ENCODE measurements at regions not wholly inside any gene's neighbourhood (a gene's known extent, or its start where the extent isn't known, plus 50 kb on each side); places are given as distances from the start of the nearest gene placed in this dataset.
"Not testable (repeated sequence)": the region's sequence is repeated elsewhere in the genome, so short reads cannot be mapped to it uniquely, and the experiment has no call there.

DNA sequence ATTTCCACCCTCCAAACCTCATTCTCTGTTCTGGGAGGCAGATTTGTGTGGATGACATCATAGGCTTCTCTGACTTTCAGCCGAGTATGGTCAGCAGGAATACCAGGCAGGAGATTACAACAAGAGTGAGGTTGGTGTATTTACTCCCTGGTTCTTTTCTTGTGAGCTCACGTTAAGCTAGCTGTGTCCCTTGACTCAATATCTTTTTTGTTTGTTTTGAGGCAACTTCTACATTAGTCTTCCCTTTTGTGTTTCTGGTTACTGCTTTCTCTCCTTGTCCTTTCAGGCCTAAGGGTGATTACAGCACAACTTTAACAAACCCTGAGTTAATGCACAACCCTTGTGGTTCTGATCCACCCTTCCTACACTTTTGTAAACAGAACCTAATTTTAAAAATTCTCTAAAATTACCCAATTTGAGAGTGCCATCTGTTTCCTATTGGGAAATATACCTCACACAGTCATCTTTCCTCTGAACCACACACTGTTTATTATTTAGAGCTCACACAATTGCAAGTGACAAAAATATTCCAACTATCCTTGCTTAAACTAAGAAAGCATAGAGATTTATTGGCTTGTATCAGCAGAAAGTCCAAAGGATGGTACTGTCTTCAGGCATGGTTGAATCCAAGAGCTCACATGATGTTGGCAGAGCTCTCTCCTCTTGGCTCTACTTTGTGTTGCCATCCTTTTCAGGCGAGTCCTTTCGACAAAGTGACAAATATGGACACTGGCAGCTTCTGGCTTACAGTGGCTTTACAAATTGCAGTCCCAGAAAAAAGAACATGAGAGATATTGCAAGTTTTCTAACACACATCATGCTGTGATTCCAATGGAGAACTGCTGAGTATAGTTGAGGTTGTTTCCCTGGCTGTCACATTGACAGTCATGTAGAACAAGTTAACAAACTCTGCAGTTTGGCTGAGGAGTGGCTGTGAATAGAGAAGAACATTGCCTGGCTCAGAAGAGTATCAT is 150.5 kb upstream of the DDIT4L start:
- peak; percentile 40 for DNase-seq

- no peak for DNase-seq
Measured at GRCh38 chr4:100339870-100340269, 149.6 kb upstream of the DDIT4L start.

DNA sequence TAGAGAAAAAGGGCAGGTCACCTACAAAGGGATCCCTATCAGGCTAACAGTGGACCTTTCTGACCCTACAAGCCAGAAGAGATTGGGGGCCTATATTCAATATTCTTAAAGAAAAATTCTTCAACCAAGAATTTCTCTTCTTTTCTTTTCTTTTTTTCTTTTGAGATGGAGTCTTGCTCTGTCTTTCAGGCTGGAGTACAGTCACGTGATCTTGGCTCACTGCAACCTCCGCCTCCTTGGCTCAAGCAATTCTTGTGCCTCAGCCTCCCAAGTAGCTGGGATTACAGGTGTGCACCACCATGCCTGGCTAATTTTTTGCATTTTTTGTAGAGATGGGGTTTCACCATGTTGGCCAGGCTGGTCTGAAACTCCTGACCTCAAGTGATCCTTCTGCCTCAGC is 143.2 kb upstream of the DDIT4L start:
- DNase-seq: not testable (repeated sequence)

- no peak for DNase-seq
Measured at GRCh38 chr4:100317032-100317864, 127.0 kb upstream of the DDIT4L start.

DNA sequence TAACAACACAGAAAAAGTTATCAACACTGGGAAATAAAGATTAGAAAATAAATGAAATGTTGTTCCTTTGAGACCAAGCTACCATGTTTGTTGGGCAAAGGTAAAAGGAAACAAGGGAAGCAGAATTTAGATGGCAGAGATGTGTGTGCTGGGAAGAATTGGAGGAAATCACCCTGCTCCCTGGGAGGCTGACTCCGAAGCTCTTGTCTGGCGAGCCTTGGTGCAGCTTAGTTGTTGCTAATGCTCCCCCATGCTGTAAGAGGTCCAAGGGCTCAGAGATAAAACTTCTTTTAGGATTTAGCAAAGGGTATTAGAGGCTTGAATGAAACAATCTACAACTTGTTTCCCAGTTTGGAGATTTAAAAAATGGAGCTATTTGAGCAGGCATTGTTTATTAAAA is 123.8 kb upstream of the DDIT4L start:
- no peak for DNase-seq

- DNase-seq: no peak
Measured at GRCh38 chr4:100312615-100313350, 122.5 kb upstream of the DDIT4L start.

- peak; percentile 16 for DNase-seq
Measured at GRCh38 chr4:100311181-100311580, 120.9 kb upstream of the DDIT4L start.

DNA sequence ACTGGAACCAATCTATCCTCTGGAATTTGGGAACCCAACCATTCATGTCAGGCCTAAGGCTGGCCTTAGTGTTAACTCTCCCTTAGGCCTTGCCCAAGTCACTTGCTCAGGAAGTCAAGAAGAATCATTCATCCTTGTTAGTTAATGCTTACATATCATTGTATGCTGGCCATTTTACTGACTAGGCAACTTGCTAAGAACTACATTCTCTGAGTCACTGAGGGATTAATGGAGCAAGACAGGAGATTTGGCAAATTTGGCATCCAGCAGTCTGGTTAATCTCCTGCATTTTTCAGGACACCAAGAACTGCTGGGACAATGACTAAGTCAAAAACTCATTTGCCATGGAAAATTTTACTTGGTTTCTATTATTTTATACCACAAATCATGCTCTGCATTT is 115.8 kb upstream of the DDIT4L start:
- DNase-seq: peak; percentile 39

GRCh38 chr4:100302061-100303026 is 112.1 kb upstream of the DDIT4L start:
- no peak for DNase-seq

GRCh38 chr4:100299046-100299840 is 109.0 kb upstream of the DDIT4L start:
- peak; percentile 82 for DNase-seq

- DNase-seq: peak; percentile 58
Measured at GRCh38 chr4:100295792-100296191, 105.5 kb upstream of the DDIT4L start.

DNA sequence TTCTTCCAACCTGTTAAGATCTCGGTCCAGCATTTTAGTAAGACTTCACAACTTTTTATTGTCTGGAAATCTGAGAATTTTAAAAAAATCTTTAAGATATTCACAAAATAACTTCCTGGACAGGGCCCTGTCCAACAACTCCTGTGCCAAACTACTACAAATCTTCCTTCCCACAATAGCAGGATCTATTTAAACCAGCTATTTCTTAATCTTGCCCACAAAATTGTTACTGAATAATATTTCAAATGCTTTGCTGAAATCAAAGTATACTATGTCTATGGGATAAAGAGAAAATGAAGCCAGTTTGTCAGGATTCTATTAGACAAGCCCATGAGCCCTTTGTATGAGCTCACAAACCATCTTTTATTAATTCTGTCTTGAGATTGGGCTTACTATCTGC is 104.1 kb upstream of the DDIT4L start:
- DNase-seq: no peak

DNA sequence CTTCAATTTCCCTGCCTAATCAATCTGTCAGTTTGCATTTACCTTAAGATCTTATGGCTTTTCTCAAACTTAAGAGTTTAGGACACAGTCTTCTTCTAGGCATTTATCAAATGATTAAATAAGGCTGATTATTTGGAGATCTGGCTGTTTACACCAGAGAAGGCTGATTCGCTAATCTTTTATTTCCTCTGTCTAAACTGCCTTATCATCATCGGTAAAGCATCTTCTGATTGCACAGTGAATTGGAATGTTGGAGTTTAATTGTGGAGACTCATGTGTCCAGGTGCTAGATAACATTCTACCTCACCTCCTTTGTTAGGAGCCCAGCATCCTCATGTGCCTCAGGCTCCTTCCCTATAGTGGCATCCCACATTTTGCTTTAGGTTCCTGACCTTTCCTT is 100.3 kb upstream of the DDIT4L start:
- DNase-seq: peak; percentile 60

DNA sequence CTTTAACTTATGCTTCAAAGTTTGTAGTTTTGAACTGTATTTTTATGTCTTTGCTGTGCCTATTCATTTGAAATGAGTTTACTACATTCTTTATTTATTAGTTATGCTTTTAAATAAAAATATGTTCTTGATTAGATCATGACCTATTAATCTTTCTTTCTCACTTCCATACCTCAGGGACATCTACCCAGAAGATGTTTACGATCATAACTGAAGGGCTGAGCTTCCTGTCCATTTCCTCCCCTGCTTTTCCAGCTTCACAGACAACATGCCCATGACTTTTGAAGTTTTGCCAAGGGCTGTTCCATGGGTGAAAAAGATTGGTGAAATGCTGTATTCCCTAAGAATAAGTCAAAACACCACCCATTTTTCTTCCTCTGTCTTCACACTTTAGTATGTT is 99.7 kb upstream of the DDIT4L start:
- peak; percentile 1 for DNase-seq

- no peak for DNase-seq
Measured at GRCh38 chr4:100289530-100289888, 99.2 kb upstream of the DDIT4L start.

DNA sequence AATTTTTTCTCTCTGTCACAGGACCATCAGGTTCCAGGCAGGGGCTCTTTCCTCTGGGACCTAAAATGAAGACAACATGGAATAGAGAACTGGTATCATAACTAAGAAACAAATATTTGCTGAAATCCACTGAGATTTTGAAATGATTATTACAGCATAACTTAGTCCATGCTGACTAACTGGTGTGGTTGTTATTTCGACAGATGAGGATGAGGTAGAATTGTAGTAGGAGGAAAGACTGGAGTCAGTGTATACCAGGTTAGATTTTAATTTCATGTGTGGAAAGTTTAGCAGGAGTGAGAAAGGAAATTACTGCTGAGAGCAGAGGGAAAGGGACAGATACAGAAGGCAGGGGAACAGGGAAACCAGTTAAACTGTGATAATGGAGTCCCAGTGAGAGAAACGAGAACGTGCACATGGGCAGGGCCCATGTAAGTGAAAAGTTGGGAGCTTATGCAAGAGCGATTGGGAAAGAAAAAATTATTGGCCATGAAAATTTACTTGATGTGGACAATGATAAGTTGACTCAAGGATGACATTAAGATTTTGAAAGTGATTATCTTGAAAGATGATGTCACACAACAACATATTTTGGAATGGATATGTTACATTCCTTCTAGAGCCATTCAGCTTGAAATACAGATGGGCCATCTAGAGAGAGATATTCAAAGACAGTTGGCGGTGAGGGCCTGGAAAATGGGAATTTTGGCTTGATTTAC is 98.7 kb upstream of the DDIT4L start:
- peak; percentile 22 for DNase-seq

GRCh38 chr4:100288161-100288560 is 97.9 kb upstream of the DDIT4L start:
- peak; percentile 37 for DNase-seq

GRCh38 chr4:100287534-100287933 is 97.3 kb upstream of the DDIT4L start:
- no peak for DNase-seq

DNA sequence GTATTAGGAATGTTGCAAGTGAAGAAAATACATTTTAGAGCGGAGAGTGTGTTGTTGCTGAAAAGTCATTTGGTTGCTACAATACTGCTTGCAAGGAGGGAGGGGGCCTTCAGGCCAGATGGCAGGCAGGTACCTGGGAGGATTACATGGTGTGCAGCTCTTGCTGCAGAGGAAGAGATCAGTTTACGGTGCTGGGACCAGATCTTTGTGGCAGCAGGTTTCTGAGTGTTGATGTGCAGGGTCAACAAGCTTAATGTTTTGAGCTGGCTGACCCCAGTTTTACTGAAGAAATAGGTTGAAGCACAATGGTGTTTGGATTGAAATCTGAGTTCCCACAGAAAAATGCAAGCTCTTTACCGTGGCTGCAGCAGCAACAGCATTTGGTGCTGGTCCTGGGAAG is 96.4 kb upstream of the DDIT4L start:
- DNase-seq: no peak

DNA sequence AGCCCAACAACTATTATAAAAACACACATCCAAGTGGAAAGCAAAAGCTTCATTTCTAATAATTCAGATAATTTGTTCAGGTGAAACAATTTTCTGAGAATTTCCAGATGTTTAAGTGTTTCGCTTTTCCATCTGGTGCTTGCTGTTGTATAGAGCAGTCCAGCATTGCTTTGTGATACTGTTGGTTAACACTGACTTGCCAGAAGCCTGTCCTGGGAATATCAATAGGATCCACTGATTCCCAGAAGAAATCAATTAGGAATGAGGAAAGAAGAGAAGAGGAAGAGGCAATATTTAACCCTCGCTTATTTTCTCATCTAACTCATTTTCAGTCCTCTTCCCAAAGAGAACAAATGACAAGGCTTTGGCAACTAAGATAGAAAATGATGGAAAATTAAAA is 94.9 kb upstream of the DDIT4L start:
- no peak for DNase-seq
